GM21381 (cell line): ENCODE measurements at regions not wholly inside any gene's neighbourhood (a gene's known extent, or its start where the extent isn't known, plus 50 kb on each side); places are given as distances from the start of the nearest gene placed in this dataset.

Experiments used
- ATAC-seq: cut with Tn5 transposase; IDR thresholded peaks from one replicate; pipeline ENCODE4 v1.9.1; 2021; ENCODE audit warnings: mild to moderate bottlenecking, moderate library complexity; ENCODE audit not compliant: unreplicated experiment

DNA sequence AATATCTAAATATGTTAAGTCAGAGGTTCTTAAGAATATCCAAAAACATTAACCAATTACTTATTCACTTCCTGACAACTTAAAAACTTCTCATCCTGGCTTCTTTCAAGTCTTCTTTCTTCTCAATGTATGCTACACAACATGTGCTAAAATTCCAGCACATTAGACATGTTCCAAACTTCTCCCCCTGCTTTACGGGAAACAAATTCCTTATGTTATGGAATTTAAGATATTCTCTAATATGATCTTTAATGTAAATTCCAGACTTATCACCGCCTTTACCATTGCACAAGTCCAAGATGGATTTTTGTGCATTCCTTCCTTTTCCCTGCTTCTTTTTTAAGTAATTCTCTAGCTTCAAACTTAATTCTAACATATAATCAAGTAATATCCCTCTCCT lies 964.5 kb upstream of the CHORDC1 start:
- ATAC-seq = no peak

DNA sequence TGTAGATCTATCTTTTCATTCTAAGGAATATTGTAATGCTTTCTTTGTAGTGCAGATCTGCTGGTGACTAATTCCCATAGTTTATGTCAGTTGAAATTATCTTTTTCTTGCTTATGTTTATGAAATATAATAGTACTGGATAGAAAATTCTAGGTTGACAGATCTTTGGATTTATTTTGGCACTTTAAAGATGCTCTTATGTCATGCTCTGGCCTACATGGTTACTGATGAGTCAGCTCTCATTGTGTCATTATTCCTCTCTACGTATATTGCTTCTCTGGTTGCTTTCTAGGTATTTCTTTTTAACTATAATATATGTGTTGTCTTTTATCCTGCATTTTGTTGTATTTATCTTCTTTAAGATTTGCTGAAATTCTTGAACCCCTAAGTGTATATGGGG lies 955.5 kb upstream of the CHORDC1 start:
- ATAC-seq = no peak

DNA sequence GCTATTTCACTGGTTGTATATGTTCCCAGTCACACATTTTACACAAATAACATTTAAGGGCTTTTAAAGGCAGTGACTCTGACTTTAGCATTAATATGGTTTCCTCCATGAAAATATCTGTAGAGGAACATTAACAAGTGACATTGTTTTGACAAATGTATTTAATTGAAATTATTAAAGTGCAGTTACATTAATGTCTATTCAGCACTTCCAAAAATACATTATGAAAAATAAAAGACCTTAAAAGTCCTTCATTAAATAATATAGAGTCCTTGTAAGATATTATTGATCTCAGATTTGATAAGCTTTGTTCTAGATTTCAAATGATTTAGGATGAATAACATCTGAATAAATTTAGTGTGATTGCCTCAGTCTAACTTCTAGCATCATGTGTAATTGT lies 951.9 kb upstream of the CHORDC1 start:
- ATAC-seq = no peak

DNA sequence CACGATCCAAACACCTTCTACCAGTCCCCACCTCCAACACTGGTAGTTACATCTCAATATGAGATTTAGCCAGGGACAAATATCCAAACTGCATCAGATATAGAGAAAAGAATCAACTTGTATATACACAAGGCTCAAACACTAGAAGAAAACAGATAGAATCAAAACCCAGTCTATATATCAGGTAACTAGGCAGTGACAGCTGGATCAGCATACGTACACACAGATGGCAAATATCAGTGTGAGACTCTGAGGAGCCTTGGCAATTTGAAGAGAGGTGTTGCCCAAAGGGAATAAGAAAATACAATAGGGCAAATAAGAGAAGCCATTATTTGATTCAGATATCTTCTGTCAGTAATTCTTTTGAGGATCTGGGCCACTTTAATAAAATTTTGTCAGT lies 951.3 kb upstream of the CHORDC1 start:
- no peak for ATAC-seq

DNA sequence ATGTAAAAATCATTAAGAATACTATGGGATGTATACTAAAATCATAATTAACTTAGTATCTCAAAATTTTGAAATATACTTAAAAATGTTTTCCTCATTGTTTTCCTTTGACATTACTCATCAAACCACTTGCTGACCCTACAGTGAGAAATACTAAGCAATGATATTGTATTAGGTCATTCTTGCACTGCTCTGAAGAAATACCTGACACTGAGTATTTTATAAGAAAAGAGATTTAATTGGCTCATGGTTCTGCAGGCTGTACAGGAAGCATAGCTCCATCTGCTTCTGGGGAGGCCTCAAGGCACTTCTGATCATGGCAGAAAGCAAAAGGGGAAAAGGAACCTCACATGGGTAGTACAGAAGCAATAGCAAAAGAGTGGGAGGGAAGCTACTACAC lies 950.9 kb upstream of the CHORDC1 start:
- no peak for ATAC-seq

DNA sequence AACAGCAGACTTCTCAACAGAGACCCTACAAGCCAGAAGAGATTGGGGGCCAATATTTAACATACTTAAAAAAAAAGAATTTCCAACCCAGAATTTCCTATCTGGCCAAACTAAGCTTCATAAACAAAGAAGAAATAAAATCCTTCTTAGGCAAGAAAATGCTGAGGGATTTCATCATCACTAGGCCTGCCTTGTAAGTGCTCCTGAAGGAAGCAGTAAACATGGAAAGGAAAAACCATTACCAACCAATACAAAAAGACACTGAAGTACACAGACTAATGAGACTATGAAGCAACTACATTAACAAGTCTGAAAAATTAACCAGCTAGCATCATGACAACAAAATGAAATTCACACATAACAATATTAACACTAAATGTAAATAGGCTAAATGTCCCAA lies 947.9 kb upstream of the CHORDC1 start:
- ATAC-seq = no peak

DNA sequence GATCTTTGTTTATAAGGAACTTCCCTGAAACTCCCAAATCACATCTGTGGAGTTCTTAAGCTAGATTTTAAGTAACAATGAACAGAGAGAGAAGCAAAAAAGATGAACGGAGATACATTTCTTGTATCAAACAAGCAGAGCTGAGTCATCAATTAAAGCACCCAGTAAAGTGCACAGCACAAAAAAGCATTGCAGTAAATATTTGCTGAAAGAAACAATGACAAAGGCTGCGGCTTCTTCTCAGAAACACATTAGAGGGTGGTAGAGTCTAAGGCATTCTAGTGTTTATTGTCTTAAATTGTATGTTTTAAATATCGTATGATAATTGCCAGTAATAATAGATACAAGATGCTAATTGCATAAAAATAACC lies 941.6 kb upstream of the CHORDC1 start:
- no peak for ATAC-seq

DNA sequence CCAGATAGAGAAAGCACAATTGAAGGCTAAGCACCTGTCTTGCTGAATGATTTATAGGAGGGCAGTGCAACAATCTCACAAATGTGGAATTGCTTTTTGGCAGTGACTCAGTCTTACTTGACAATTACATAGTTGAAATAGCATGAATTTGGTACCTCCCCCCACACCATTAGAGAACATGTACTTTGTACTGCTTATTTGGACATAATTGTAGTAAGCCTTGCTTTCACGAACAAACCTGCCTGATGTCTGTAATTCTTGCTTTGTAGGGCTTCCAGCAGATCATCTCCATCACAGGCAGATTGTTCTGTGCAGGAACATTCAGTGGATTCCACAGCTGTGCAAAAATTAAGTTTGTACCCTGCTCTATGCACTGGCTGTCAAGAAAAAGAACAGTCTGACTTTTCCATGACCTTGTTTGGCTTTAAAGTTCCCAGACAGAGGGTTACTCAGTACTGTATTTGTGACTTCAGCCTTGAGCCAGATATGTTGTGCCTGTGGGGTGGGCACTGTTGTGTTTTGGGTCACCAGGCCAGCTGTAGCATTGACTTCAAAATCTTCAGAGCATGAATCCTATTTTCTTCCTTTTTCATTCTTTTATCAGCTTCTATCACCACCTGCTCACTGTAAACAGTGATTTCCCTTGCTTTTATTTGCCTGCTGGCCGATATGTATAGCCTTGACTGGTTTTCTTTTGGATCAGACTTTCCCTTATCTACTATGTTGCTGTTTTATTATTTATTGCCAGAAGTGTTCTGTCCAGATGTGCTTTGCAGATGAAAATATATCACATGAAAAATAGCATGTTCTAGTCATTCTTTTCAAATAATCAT lies 941.0 kb upstream of the CHORDC1 start:
- no peak for ATAC-seq

DNA sequence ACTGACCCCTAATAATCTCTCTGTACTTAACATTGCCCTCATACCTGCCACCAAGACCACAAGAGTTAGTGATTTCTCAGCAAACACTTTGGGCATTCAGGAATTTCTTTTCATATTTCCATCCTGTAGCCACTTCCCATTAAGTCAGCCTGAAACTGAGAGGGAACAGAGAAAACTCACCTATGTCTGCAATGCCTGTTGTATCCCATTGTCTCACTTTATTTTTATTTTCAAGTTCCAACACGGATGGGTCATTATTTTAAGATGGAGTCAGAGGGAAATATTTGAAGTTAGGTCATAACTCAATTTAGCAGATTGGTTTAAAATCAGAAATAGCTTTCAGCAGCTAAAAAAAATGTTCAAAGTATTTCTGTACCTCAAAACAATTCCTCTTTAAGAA lies 937.8 kb upstream of the CHORDC1 start:
- ATAC-seq = no peak

DNA sequence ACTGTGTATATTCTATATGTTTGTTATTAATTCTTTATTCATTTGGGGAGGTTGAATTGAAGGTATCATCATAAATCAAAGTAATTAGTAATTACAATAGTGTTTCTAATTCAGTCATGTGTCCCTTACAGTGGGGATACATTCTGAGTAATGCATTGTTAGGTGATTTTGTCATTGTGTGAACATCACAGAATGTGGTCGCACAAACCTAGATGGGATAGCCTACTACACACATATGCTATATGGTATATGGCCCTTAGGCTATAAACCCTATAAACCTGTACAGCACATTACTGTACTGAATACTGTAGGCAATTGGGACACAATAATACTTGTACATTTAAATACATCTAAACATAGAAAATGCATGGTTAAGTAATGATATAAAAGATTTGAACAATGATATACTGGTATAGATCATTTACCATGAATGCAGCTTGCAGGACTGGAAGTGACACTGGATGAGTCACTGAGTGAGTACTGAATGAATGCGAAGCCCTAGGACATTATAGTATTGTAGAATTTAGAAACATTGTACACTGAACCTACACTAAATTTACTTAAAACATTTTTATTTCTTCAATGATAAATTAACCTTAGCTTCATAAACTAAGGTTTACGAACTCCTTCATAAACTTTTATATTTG lies 936.2 kb upstream of the CHORDC1 start:
- no peak for ATAC-seq

DNA sequence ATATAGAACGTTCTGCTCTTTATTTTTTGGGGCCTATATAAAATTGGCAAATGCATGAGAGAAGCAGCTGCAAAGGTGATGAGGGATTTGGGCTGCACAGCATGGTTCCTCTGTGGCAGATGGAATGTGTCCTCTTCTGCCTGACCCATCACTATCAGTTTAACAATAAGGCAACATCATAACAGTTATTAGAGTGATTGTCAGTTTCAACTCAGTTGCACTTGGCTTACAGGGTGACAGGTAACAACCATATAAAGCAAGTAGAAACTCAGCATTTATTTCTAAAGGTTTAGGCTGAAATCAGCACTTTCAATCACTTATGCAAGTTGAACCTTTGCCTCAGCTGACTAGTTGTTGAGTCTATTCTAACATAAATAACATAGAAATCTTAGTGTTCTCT lies 935.4 kb upstream of the CHORDC1 start:
- ATAC-seq = no peak

DNA sequence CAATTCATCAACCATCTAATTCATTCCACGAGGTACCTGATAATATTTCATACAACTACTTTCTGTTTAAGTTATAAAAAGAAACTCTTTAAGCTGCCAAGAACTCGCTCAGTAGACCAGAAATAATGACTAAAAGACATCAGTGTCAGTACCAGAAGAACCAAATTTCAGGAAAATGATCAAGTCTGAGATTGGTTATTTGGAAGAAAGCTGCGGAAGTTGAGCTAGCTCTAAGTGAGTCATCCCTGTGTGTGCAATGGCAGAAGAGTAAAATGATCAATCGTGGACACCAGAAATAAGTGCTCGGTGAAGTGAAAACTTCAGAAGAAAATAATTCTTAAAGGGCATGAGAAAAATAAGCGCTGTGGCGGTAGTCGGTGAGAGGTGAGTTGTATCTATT lies 933.2 kb upstream of the CHORDC1 start:
- no peak for ATAC-seq

DNA sequence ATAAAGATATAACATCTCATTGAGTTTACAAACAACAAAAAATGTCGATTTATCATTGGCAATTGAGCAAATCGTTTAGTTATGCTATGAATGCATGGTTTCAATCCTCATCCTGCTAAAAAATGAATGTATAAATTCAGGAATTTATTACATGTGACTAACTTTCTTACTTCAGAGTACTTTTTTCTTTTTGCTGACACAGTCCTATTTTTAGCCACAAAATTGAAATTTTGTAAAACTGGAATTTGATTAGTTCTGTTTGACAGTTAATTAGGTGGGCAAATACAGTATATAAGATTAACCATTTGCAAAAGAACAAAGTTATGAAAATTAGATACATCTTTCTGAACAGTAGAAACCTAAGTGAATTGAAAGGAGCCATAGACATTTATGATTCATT lies 925.0 kb upstream of the CHORDC1 start:
- no peak for ATAC-seq

DNA sequence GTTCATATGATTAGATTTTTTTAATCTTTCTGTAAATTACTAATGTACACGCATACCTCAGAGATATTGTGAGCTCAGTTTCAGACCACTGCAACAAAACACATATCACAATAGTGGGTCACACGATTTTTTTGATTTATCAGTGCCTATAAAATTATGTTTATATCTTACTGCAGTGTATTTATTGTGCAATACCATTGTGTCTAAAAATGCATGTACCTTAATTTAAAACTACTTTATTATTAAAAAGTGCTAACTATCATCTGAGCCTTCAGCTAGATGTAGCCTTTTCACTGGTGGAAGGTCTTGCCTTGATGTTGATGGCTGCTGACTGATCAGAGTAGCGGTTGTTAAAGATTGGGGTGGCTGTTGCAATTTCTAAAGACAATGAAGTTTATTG lies 918.8 kb upstream of the CHORDC1 start:
- ATAC-seq = no peak

DNA sequence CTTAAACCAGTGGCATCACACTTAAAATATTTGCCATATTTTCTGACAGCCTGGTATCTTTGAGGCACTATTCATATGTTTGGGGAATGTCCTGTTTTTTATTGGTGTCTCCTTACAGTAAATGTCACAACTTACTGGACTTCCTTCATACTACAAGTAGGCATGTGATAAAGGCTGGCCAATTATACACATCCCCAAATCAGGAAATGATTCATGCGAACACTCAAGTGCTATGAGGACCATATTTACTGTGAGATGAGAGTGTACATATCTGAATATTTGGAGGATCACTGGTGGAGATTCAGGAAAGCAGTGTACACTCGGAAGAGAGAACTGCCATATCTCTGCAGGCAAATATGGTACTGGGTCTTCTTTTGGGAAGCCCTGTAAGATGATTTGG lies 913.8 kb upstream of the CHORDC1 start:
- no peak for ATAC-seq

DNA sequence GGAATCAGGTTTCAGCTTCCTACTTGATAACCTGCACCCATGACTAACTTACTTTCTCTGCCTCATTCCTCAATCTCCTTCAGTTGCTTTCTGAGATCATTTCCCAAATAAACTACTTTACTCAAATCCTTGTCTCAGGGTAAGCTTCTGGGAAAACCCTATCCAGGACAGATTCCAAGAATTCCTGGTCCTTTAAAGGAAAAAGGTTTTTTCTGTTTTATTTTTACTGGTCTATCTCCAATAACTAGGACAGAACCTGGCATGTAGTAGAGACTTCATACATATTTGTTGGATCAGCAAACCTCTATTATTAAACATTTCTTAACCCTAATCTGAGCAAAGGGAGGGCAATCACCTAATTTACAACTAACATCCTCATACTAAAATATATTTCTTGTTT lies 910.5 kb upstream of the CHORDC1 start:
- ATAC-seq = no peak

DNA sequence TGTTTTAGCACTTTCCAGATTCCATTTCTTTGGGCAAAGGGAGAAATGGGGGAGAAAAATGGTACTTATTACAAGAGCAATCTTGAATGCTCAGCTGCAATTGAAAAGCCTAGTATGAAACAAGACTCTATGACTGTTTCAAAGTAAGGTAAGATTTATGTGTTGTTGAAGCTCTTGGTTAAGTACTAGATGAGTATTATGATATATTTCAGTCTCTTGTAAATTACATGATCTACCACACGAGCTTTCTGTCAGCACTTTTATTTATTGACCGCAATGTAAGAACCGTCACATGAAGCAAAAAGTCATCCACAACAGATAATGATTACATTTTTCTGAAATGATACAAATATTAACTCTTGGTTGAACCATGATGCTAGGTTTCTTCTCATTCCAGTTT lies 906.7 kb upstream of the CHORDC1 start:
- no peak for ATAC-seq

DNA sequence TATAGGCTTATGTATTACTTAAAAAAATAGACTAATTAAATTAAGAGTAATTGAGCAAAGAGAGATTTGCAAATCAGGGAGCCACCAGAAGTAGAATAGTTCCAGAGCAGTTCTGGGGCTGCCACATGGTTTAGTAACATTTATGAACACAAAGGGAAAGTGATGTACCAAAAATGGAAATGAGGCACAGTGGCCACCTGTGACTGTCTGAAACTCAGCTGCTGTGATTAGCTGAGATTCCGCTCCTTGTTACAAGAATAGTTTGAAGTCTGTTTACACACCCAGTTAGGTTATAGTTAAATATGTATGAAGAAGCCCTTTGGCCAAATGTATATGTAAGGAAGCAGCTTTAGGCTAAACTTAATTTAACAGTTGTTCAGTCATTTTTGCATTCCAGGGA lies 901.5 kb upstream of the CHORDC1 start:
- ATAC-seq = no peak

DNA sequence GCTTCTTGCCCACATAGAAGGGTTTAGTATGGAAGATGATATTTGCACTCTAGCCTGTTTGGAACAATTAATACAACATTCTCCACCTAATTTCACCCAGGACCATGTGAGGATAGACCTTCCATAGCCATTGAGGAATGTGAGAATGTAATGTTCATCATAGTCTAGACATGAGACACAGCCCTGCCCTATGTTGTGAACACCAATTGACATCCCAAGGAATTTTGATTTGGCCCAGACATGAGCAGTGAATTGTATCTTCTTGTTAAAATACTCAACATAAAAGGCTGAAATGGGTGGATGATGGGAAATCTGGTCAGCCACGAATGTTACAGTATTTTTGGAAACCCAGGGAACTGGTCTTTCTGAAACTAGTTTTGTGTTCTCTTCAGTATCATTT lies 892.3 kb upstream of the CHORDC1 start:
- no peak for ATAC-seq

DNA sequence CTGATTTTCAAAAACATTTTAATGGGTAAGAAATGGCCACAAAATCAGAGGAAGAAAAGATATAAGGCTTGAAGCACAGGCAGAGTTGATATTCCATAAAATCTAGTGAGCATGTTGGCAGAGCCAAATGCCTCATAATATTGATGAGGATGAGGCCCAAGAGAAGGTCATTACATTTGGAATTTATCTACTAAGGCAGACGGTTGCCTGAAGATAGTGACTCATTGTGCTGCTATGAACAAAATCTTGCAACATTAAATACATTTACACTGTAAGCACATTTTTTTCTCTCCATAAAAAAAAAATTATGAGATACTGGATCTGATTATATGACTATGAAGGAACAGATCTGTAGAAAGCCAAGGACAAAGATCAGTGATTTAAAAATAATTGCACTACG lies 881.4 kb upstream of the CHORDC1 start:
- no peak for ATAC-seq

DNA sequence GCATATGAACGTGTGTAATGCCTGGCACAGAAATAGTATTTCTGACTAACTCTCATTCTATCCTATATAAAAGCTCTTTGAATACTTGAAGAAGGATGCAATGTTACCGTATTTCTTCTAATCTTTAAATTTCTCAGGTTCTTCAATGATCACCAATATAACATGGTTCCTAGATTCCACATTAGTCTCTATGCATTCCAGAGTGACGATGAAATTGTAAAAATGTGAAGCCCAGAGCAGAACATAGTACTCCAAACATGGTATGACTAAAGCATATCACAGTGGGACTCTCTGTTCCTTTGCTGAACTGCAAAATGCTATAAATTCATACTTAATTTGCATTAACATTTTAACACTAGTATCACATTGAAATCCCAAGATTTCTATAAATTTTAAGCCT lies 877.6 kb upstream of the CHORDC1 start:
- ATAC-seq = no peak

DNA sequence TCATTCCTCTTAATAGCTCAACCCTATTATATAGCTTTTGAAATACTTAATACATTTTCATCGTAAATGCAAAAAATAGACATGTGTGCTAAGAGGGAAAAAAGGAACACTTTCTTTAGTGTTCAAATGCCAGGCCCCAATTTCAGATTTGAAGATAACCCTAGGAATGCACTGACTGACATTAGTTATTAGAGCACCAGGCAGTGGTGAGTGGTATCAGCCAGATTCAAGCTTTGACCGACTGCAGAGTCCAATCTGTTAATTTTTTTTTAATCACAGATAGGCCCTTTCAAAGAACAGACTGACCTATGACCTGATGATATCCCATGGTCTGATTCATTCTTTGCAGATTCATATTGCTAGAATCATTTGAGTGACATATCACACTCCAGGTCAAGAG lies 874.2 kb upstream of the CHORDC1 start:
- ATAC-seq = no peak

DNA sequence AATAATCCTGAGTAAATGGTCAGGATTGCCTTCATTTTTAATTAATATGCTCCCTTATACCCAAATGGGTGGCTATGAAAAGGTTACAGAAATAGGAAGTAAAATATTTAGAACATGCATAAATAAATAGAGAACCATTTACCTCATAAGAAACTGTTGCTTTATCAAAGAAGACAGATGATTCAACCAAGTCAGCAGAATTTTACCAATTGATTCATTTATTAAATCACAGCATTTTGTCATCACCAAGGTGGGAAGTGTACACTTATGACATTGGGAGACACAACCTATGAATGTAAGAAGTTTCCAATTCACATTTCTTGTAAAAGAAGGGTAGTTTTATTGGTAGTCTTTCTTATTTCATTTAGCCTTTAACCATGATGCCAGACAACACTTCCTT lies 870.3 kb upstream of the CHORDC1 start:
- ATAC-seq = no peak
